Keratinocyte (primary cell): ENCODE measurements at regions not wholly inside any gene's neighbourhood (a gene's known extent, or its start where the extent isn't known, plus 50 kb on each side); places are given as distances from the start of the nearest gene placed in this dataset.

ENCODE experiments used
- DNase-seq: peaks from one replicate; pipeline ENCODE4 v3.0.0-alpha.2; 2011; ENCODE audit warnings: low read depth, missing footprints, low spot score
- FAIRE-seq: peaks from 2 replicates; lab custom pipeline; 2011; peaks lifted over from hg19 to GRCh38; lab: Jason Lieb, UNC
- H2AFZ ChIP-seq: 2 replicates; pipeline ENCODE4 v1.6.0; 2012; ENCODE audit warnings: low read length, control low read depth, inconsistent platforms; ENCODE audit not compliant: control insufficient read depth
- H3K27ac ChIP-seq: 2 replicates; pipeline ENCODE4 v1.5.1; 2011; ENCODE audit warnings: low read length; ENCODE audit not compliant: control insufficient read depth, insufficient read depth
- H3K27me3 ChIP-seq: 3 replicates; pipeline ENCODE4 v1.6.0; 2011; ENCODE audit warnings: low read length; ENCODE audit not compliant: control insufficient read depth, insufficient read depth; ENCODE audit errors: extremely low read depth
- H3K36me3 ChIP-seq, 2 experiments: 2 replicates in 1 of 2; 3 replicates in 1 of 2; pipeline ENCODE4 v1.5.1; 2011; ENCODE audit warnings: low read length in 2 of 2, mild to moderate bottlenecking in 1 of 2; ENCODE audit not compliant: control insufficient read depth in 2 of 2, insufficient read depth in 2 of 2; ENCODE audit errors: extremely low read depth in 1 of 2
- H3K4me1 ChIP-seq: 3 replicates; pipeline ENCODE4 v1.5.1; 2011; ENCODE audit warnings: low read length; ENCODE audit not compliant: control insufficient read depth, insufficient read depth; ENCODE audit errors: extremely low read depth
- H3K4me2 ChIP-seq: 3 replicates; pipeline ENCODE4 v1.6.0; 2011; ENCODE audit warnings: low read depth, low read length; ENCODE audit not compliant: control insufficient read depth, insufficient read depth; ENCODE audit errors: extremely low read depth
- H3K4me3 ChIP-seq, 3 experiments: fragments of 200-600 bp in 1 of 3; sonication (generic) in 1 of 3; 2 replicates in 2 of 3; 3 replicates in 1 of 3; pipeline ENCODE4 v1.5.1; 2011 to 2016; ENCODE audit warnings: low read length in 3 of 3, mild to moderate bottlenecking in 3 of 3, control low read depth in 2 of 3, inconsistent platforms in 1 of 3, low read depth in 1 of 3, mixed read lengths in 1 of 3, mixed run types in 1 of 3, moderate library complexity in 1 of 3; ENCODE audit not compliant: control insufficient read depth in 2 of 3, insufficient read depth in 2 of 3; ENCODE audit errors: extremely low read depth in 1 of 3
- H3K79me2 ChIP-seq: 2 replicates; pipeline ENCODE4 v1.6.0; 2012; ENCODE audit warnings: low read length; ENCODE audit not compliant: control insufficient read depth, insufficient read depth
- H3K9ac ChIP-seq: 3 replicates; pipeline ENCODE4 v1.6.0; 2011; ENCODE audit warnings: low read length; ENCODE audit not compliant: control insufficient read depth, insufficient read depth; ENCODE audit errors: extremely low read depth
- H3K9me1 ChIP-seq: 3 replicates; pipeline ENCODE4 v1.6.0; 2011; ENCODE audit warnings: low read length; ENCODE audit not compliant: control insufficient read depth, insufficient read depth; ENCODE audit errors: extremely low read depth
- H3K9me3 ChIP-seq: 2 replicates; pipeline ENCODE4 v1.5.1; 2012; ENCODE audit warnings: low read depth, low read length; ENCODE audit not compliant: control insufficient read depth
- H4K20me1 ChIP-seq: 3 replicates; pipeline ENCODE4 v1.6.0; 2011; ENCODE audit warnings: low read length; ENCODE audit not compliant: control insufficient read depth, insufficient read depth; ENCODE audit errors: extremely low read depth
- EZH2 ChIP-seq: IDR thresholded peaks from one replicate; pipeline ENCODE4 v1.6.1; 2012; ENCODE audit warnings: inconsistent platforms, mild to moderate bottlenecking, low read length, moderate library complexity
- dilution Hi-C: fragments of 300-500 bp; cut with MboI; formaldehyde crosslinking; loops from one replicate; pipeline ENCODE4 v1.7.0; 2020; ENCODE audit warnings: low sequenced_read_pairs; ENCODE audit not compliant: extremely low pct_ligation_motif_present
- TF ChIP-seq, protein P1 (sequence below), 3 experiments: IDR thresholded peaks in 1 of 3; conservative IDR thresholded peaks in 1 of 3; optimal IDR thresholded peaks in 1 of 3; 2 replicates in 2 of 3; 3 replicates in 1 of 3; pipeline versions ENCODE3 to v1.5.1; 2011; ENCODE audit warnings: low read length in 3 of 3, mild to moderate bottlenecking in 3 of 3, moderate library complexity in 2 of 3, control low read depth in 1 of 3, inconsistent platforms in 1 of 3; ENCODE audit not compliant: insufficient read depth in 2 of 3; ENCODE audit errors: extremely low read depth in 1 of 3

DNA sequence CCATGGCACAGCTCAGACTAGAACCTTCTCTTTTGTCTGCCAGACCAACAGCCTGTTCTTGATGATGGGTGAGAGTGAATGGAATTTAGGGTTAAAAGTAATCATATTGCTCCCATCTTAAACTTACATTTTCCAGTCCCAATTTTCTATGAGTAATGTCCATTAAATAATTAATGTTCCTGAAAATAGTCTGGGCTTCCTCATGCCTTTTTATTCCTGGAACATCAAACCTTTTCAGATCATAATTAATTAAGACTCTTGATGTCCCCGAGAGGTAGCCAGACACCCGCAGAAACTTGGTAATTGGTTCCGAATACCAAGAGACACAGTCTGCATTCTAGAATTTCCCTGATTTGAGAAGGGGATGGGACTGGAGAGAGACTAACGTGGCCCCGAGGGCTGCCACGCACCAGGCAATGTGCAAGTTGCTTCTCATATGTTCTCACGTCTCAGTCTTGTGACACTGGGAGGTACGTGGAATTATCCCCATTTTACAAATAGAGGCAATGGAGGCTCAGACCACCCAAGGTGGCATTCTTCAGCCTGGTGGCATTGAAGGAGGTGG is 78.6 kb upstream of the TOX2 start:
- Histone ChIP-seq H2AFZ (no peak overlapping the region), H3K9ac (no peak overlapping the region), H4K20me1 (no peaks in the 10 kb centered on the region), H3K4me2 (no peak overlapping the region), H3K9me1 (no peaks in the 10 kb centered on the region), H3K36me3 (no peaks in the 10 kb centered on the region), H3K4me3 (no peak overlapping the region), H3K27me3 (peaks cover 3% of the 10 kb centered on the region), H3K4me1 (no peaks in the 10 kb centered on the region), H3K27ac (no peak overlapping the region), H3K79me2 (no peaks in the 10 kb centered on the region), H3K9me3 (no peaks in the 10 kb centered on the region)
- DNase-seq (no peak), FAIRE-seq (no peak)
- dilution Hi-C loops = no loop called here
- TF ChIP-seq, protein P1, sequence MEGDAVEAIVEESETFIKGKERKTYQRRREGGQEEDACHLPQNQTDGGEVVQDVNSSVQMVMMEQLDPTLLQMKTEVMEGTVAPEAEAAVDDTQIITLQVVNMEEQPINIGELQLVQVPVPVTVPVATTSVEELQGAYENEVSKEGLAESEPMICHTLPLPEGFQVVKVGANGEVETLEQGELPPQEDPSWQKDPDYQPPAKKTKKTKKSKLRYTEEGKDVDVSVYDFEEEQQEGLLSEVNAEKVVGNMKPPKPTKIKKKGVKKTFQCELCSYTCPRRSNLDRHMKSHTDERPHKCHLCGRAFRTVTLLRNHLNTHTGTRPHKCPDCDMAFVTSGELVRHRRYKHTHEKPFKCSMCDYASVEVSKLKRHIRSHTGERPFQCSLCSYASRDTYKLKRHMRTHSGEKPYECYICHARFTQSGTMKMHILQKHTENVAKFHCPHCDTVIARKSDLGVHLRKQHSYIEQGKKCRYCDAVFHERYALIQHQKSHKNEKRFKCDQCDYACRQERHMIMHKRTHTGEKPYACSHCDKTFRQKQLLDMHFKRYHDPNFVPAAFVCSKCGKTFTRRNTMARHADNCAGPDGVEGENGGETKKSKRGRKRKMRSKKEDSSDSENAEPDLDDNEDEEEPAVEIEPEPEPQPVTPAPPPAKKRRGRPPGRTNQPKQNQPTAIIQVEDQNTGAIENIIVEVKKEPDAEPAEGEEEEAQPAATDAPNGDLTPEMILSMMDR (optimal IDR thresholded peaks at IDR 0.05 in 1 of 3, IDR thresholded peaks at IDR 0.05 in 1 of 3, conservative IDR thresholded peaks at IDR 0.05 in 1 of 3; ENCODE audit: extremely low read depth in 1 of 3, insufficient read depth in 2 of 3, low read length in 3 of 3) = no peak
- TF ChIP-seq EZH2 = no peak

DNA sequence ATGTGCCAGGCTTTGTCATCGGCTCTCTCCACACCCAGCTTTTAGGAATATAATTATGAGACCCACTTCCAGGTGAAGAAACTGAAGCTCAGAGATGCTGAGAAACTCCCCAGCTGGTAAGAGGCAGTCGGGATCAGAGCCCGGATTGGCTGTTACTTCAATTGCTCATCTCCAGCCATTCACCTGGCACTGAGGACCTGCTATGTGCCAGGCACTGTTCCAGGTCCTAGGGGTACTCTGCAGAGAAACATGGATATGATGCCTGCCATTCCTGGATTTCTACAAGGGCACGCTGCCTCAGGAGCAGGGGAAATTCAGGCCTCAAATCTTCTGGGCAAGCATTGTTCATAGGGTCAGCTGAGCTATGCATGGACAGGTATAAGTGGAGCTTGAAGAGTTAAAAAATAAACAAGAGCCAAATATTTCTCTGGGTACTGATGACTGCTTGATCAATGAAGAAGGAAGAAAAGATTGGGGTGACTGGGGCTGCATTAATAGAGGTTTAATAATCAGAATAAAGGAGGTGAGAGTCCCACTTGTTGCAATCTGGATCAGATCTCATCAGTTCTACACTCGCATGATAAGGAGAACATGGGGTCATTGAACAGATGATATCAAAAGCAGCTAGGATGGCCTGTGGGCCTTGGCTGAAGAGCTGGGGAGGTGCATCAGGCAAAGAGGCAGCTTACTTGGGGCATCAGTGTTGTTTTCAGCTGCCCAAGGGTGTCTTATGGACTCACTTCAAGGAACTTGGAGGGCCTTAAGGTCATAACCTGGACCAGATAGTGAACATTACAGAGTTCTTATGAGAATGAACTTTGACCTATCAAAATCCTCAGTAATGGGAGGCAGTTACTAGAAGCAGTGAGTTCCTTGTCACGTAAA is 80.9 kb upstream of the TOX2 start:
- Histone ChIP-seq H3K27ac (no peak overlapping the region), H3K4me1 (no peaks in the 10 kb centered on the region), H4K20me1 (no peaks in the 10 kb centered on the region), H3K9ac (no peak overlapping the region), H3K79me2 (no peaks in the 10 kb centered on the region), H3K4me3 (no peak overlapping the region), H3K9me1 (no peaks in the 10 kb centered on the region), H3K36me3 (no peaks in the 10 kb centered on the region), H3K9me3 (no peaks in the 10 kb centered on the region), H2AFZ (no peak overlapping the region), H3K4me2 (no peak overlapping the region), H3K27me3 (peaks cover 3% of the 10 kb centered on the region)
- no peak for DNase-seq
- no peak for FAIRE-seq
- TF ChIP-seq, protein P1 (optimal IDR thresholded peaks at IDR 0.05 in 1 of 3, IDR thresholded peaks at IDR 0.05 in 1 of 3, conservative IDR thresholded peaks at IDR 0.05 in 1 of 3; ENCODE audit: extremely low read depth in 1 of 3, insufficient read depth in 2 of 3, low read length in 3 of 3) = no peak
- no peak for TF ChIP-seq EZH2
- dilution Hi-C loops = no loop called here
